Endothelial cell of umbilical vein (primary cell): ENCODE measurements at regions not wholly inside any gene's neighbourhood (a gene's known extent, or its start where the extent isn't known, plus 50 kb on each side); places are given as distances from the start of the nearest gene placed in this dataset.

Experiments used
- EZH2 ChIP-seq: IDR thresholded peaks from 2 replicates; pipeline ENCODE4 v1.6.1; 2012; ENCODE audit warnings: borderline replicate concordance, low read depth, mild to moderate bottlenecking, moderate library complexity, low read length, inconsistent platforms; ENCODE audit not compliant: severe bottlenecking
- GATA2 ChIP-seq: IDR thresholded peaks from 2 replicates; pipeline ENCODE4 v1.7.0; 2011; ENCODE audit warnings: low read depth, mild to moderate bottlenecking, moderate library complexity, mixed read lengths, low read length; ENCODE audit not compliant: insufficient read length, insufficient read depth
- JUN ChIP-seq: IDR thresholded peaks from 2 replicates; pipeline ENCODE4 v1.6.1; 2011; ENCODE audit warnings: borderline replicate concordance, low read depth; ENCODE audit not compliant: insufficient read length, insufficient read depth
- MYC ChIP-seq: IDR thresholded peaks from one replicate; pipeline ENCODE4 v1.6.1; 2011; ENCODE audit warnings: mild to moderate bottlenecking, low read depth, low read length
- POLR2A ChIP-seq: IDR thresholded peaks from 2 replicates; pipeline ENCODE4 v1.6.1; 2012; ENCODE audit warnings: low read depth, mild to moderate bottlenecking, control low read depth, low read length
- POLR2AphosphoS5 ChIP-seq: IDR thresholded peaks from 2 replicates; pipeline ENCODE4 v1.6.1; 2012; ENCODE audit warnings: low read depth, mild to moderate bottlenecking, control low read depth, low read length, moderate library complexity; ENCODE audit not compliant: insufficient read depth
- TF ChIP-seq, protein P1 (sequence below), 2 donors: IDR thresholded peaks; 1 replicate in 1 of 2; 2 replicates in 1 of 2; pipeline ENCODE4 v1.5.1; 2011; ENCODE audit warnings: low read length in 2 of 2, mild to moderate bottlenecking in 2 of 2, moderate library complexity in 2 of 2, control low read depth in 1 of 2, inconsistent platforms in 1 of 2, low read depth in 1 of 2; ENCODE audit not compliant: insufficient read depth in 1 of 2; ENCODE audit errors: extremely low read depth in 1 of 2
- TF ChIP-seq, protein P2 (sequence below): IDR thresholded peaks from 2 replicates; pipeline ENCODE4 v1.6.1; 2011; ENCODE audit not compliant: insufficient read depth, insufficient read length

- TF ChIP-seq JUN: no peak
- no peak for TF ChIP-seq POLR2A
- TF ChIP-seq, protein P1, sequence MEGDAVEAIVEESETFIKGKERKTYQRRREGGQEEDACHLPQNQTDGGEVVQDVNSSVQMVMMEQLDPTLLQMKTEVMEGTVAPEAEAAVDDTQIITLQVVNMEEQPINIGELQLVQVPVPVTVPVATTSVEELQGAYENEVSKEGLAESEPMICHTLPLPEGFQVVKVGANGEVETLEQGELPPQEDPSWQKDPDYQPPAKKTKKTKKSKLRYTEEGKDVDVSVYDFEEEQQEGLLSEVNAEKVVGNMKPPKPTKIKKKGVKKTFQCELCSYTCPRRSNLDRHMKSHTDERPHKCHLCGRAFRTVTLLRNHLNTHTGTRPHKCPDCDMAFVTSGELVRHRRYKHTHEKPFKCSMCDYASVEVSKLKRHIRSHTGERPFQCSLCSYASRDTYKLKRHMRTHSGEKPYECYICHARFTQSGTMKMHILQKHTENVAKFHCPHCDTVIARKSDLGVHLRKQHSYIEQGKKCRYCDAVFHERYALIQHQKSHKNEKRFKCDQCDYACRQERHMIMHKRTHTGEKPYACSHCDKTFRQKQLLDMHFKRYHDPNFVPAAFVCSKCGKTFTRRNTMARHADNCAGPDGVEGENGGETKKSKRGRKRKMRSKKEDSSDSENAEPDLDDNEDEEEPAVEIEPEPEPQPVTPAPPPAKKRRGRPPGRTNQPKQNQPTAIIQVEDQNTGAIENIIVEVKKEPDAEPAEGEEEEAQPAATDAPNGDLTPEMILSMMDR (IDR thresholded peaks at IDR 0.05; ENCODE audit: extremely low read depth in 1 of 2, insufficient read depth in 1 of 2, low read depth in 1 of 2, low read length in 2 of 2): no peak
- TF ChIP-seq EZH2: no peak
- TF ChIP-seq, protein P2, sequence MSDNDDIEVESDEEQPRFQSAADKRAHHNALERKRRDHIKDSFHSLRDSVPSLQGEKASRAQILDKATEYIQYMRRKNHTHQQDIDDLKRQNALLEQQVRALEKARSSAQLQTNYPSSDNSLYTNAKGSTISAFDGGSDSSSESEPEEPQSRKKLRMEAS: no peak
- TF ChIP-seq MYC: no peak
- no peak for TF ChIP-seq POLR2AphosphoS5
- TF ChIP-seq GATA2: no peak
Measured at GRCh38 chr5:52388349-52388748, 399.4 kb upstream of the ITGA1 start.
